Upper lobe of right lung (tissue), 1 donor: ENCODE measurements at regions not wholly inside any gene's neighbourhood (a gene's known extent, or its start where the extent isn't known, plus 50 kb on each side); places are given as distances from the start of the nearest gene placed in this dataset.

ENCODE experiments used
- ATAC-seq: fragments of 200-7000 bp; cut with Tn5 transposase; one replicate; pipeline ENCODE4 v1.9.1; 2020; ENCODE audit warnings: mild to moderate bottlenecking, moderate library complexity
- DNase-seq: peaks from one replicate; pipeline ENCODE4 v3.0.0-alpha.2; 2020
- H3K27ac ChIP-seq: fragments of 200-600 bp; one replicate; pipeline ENCODE4 v1.8.0; 2022
- H3K27me3 ChIP-seq: fragments of 200-600 bp; one replicate; pipeline ENCODE4 v1.8.0; 2022; ENCODE audit warnings: mild to moderate bottlenecking
- H3K36me3 ChIP-seq: fragments of 200-600 bp; one replicate; pipeline ENCODE4 v1.8.0; 2022
- H3K4me1 ChIP-seq: fragments of 200-600 bp; one replicate; pipeline ENCODE4 v1.8.0; 2022
- H3K4me3 ChIP-seq: fragments of 200-600 bp; one replicate; pipeline ENCODE4 v1.8.0; 2022; ENCODE audit warnings: mild to moderate bottlenecking
- H3K9me3 ChIP-seq: fragments of 200-600 bp; one replicate; pipeline ENCODE4 v1.8.0; 2022
- intact Hi-C: fragments of 100-400 bp; cut with DNase I; formaldehyde crosslinking; loops from one replicate; pipeline ENCODE4 v1.11.0; 2022
- TF ChIP-seq, protein P1 (sequence below): fragments of 200-600 bp; IDR thresholded peaks from one replicate; pipeline ENCODE4 v1.8.0; 2022; ENCODE audit warnings: antibody characterized with exemption
- donor health status: DM: no; HTN: yes; CAD: no; lungs with severe emphysema.

DNA sequence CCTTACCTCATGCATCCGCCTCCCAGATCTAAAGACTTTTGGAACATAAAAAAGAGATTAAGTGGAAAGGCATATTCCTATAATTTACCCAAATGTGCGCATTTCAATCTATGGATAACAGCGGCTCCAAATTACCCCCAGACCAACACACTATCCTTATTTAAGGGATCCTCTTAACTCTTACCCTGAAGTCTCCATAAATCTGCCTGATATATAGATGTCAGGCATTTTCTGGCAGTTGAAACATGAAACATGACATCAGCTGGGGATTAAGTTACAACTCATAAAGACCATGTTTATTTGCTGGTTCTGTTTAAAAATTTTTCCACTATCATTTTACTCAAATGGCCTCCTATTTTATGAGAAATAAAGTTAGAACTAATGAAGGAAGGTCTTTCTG, 478.5 kb upstream of the SALL1 start:
- H3K4me1 ChIP-seq, result no peaks in the 10 kb centered on the region
- TF ChIP-seq, protein P1, sequence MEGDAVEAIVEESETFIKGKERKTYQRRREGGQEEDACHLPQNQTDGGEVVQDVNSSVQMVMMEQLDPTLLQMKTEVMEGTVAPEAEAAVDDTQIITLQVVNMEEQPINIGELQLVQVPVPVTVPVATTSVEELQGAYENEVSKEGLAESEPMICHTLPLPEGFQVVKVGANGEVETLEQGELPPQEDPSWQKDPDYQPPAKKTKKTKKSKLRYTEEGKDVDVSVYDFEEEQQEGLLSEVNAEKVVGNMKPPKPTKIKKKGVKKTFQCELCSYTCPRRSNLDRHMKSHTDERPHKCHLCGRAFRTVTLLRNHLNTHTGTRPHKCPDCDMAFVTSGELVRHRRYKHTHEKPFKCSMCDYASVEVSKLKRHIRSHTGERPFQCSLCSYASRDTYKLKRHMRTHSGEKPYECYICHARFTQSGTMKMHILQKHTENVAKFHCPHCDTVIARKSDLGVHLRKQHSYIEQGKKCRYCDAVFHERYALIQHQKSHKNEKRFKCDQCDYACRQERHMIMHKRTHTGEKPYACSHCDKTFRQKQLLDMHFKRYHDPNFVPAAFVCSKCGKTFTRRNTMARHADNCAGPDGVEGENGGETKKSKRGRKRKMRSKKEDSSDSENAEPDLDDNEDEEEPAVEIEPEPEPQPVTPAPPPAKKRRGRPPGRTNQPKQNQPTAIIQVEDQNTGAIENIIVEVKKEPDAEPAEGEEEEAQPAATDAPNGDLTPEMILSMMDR, result no peak
- H3K27ac ChIP-seq, result no peak overlapping the region
- intact Hi-C loops, result no loop called here
- H3K27me3 ChIP-seq, result no peaks in the 10 kb centered on the region
- H3K4me3 ChIP-seq, result no peak overlapping the region
- DNase-seq, result no peak
- no peak for ATAC-seq
- no peaks in the 10 kb centered on the region for H3K36me3 ChIP-seq
- H3K9me3 ChIP-seq, result no peaks in the 10 kb centered on the region

DNA sequence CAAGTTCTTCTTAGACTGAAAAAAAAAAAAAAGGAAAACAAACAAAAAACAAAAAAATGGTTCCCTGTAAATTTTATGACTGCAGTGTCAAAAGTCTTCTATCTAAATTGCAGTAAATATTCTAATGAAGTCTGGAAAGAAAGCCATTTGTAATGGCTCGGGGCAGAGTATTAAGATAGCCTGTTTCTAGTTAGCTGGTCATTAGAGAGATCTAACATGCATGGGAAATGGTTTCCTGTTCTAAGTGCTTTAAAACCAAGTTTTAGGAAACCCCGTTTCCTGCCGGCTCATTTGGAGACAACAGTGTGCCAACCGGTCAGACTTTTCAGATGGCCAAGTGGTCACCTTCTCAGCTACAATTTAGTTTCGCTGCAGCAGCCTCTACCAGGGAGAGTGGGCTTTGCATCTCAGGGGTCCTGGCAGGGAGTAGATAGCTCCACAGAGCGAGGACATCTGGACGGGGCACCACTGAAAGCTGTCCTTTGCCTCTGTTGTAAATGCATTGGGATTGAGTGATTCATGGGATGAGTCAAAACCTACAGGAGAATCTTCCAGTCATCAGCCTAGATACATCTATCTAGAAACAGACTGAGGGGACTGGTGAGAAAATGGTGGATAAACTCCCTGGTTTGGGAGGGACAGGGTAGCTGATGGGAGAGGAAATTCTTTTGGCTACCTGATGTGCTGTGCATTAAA, 473.2 kb upstream of the SALL1 start:
- TF ChIP-seq, protein P1, result no peak
- intact Hi-C loops, result no loop called here
- ATAC-seq (no peak), DNase-seq (no peak)
- Histone ChIP-seq H3K4me3 (no peak overlapping the region), H3K4me1 (no peaks in the 10 kb centered on the region), H3K27ac (no peak overlapping the region), H3K27me3 (no peaks in the 10 kb centered on the region), H3K9me3 (peaks cover 5% of the 10 kb centered on the region), H3K36me3 (no peaks in the 10 kb centered on the region)

- DNase-seq, result no peak
- no peak overlapping the region for H3K4me3 ChIP-seq
- intact Hi-C loops, result no loop called here
- TF ChIP-seq, protein P1, result no peak
- no peak for ATAC-seq
- H3K4me1 ChIP-seq, result no peaks in the 10 kb centered on the region
- H3K9me3 ChIP-seq, result peaks cover 5% of the 10 kb centered on the region
- no peaks in the 10 kb centered on the region for H3K36me3 ChIP-seq
- no peak overlapping the region for H3K27ac ChIP-seq
- no peaks in the 10 kb centered on the region for H3K27me3 ChIP-seq
Observed at GRCh38 chr16:51621610-51622009, 470.5 kb upstream of the SALL1 start.

DNA sequence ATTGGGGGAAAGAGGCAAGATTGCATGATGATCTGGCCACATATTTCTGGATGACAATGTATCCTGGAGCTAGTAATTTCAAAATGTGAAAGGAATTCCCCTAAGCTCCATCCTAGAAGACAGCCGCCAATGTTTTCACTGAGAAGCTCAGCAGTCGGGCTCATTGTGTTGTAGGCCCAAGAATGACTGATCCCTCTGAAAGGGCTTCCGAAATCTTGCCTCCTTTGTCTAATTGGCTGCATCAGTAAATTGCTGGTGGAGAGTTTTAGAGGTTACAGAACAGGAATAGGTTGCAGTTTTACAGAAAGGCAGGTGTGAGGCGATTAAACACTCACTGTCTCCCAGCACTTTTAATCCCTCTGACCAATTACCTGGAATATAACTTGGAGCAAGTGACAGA, 464.1 kb upstream of the SALL1 start:
- DNase-seq (no peak), ATAC-seq (no peak)
- Histone ChIP-seq H3K36me3 (no peaks in the 10 kb centered on the region), H3K4me1 (no peaks in the 10 kb centered on the region), H3K27ac (no peak overlapping the region), H3K4me3 (no peak overlapping the region), H3K9me3 (no peaks in the 10 kb centered on the region), H3K27me3 (no peaks in the 10 kb centered on the region)
- intact Hi-C loops, result no loop called here
- TF ChIP-seq, protein P1, result no peak

DNA sequence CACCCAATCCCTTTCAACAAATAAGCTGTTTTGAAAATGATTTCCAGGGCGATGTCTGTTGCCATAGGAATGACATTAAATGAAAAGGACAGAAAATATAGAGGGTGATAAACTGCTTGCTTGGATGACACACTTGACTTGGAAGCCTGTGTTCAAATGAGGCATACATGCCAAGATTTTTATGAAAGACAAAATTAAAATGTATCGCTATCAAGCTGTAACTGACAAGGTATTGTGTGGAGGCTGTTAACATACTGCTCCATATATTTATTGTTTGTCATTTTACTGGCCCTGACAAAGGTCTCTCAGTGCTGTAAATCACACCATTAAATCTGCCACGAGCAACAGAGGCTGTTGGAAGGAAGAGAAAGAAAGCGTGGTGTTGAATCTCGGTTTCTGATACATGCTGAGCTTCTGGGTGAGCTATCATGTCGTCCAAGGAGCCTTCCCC, 456.2 kb upstream of the SALL1 start:
- no peak overlapping the region for H3K4me3 ChIP-seq
- no peaks in the 10 kb centered on the region for H3K4me1 ChIP-seq
- no peaks in the 10 kb centered on the region for H3K9me3 ChIP-seq
- no peaks in the 10 kb centered on the region for H3K27me3 ChIP-seq
- H3K36me3 ChIP-seq, result no peaks in the 10 kb centered on the region
- DNase-seq (no peak), ATAC-seq (no peak)
- TF ChIP-seq, protein P1, result no peak
- intact Hi-C loops, result no loop called here
- no peak overlapping the region for H3K27ac ChIP-seq

DNA sequence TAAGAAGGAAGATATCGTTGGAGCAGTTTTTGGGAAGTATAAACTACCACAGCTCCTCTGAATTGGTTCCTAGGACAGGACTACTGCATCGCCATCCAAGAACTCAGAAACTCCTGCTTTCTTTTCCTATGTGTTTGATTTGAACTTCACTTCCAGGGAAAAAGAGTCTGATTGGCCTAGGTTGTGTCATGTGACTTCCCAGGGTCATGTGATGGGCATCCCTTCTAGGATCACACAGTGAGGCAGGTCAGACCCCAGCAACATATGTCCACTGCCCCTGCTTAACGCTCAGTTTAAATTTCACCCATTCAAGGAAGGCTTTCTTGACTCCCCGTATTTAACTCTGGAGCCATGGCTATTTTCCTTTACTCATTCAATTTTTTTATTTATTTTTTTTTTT, 445.2 kb upstream of the SALL1 start:
- H3K9me3 ChIP-seq, result no peaks in the 10 kb centered on the region
- TF ChIP-seq, protein P1, result no peak
- no peaks in the 10 kb centered on the region for H3K4me1 ChIP-seq
- no peak overlapping the region for H3K27ac ChIP-seq
- no peak for DNase-seq
- no peak for ATAC-seq
- intact Hi-C loops, result no loop called here
- H3K27me3 ChIP-seq, result no peaks in the 10 kb centered on the region
- H3K36me3 ChIP-seq, result no peaks in the 10 kb centered on the region
- H3K4me3 ChIP-seq, result no peak overlapping the region
